IMR-90 (cell line): ENCODE measurements at regions not wholly inside any gene's neighbourhood (a gene's known extent, or its start where the extent isn't known, plus 50 kb on each side); places are given as distances from the start of the nearest gene placed in this dataset.

Source experiments
- ATAC-seq: fragments of 200-7000 bp; cut with Tn5 transposase; 2 replicates; pipeline ENCODE4 v1.9.1; 2020; ENCODE audit warnings: low read depth, mild to moderate bottlenecking, moderate library complexity
- BruUV-seq: library from RNA; stranded (reverse); fragments of 400-500 nt; replicated peaks from 2 replicates; lab custom pipeline; 2021; lab: Mats Ljungman, UMichigan
- CTCF ChIA-PET: fragments of 300-600 bp; formaldehyde crosslinking; extraction: SDS; loops from one replicate; lab custom pipeline; 2021; ENCODE audit warnings: antibody characterized with exemption; lab: Yijun Ruan, JAX
- POLR2A ChIA-PET: fragments of 300-600 bp; sonication (Branson Sonifier 250); formaldehyde crosslinking; loops from one replicate; lab custom pipeline; 2022; ENCODE audit warnings: antibody characterized with exemption; ENCODE audit not compliant: unreplicated experiment; lab: Charles Lee
- DNase-seq: peaks from one replicate; pipeline ENCODE4 v3.0.0; 2013
- H2AFZ ChIP-seq: replicated peaks from 2 replicates; pipeline ENCODE3; 2013; ENCODE audit warnings: low read length, mild to moderate bottlenecking; ENCODE audit not compliant: poor library complexity
- H2AK5ac ChIP-seq: 2 replicates; pipeline ENCODE4 v1.6.1; 2013; ENCODE audit warnings: low read depth, low read length, inconsistent platforms
- H2AK9ac ChIP-seq: replicated peaks from 2 replicates; pipeline ENCODE3; 2013; ENCODE audit warnings: mild to moderate bottlenecking, low read depth, low read length, moderate library complexity; ENCODE audit not compliant: poor library complexity
- H2BK120ac ChIP-seq: 2 replicates; pipeline ENCODE4 v1.6.1; 2013; ENCODE audit warnings: low read depth, low read length, inconsistent platforms
- H2BK15ac ChIP-seq: 3 replicates; pipeline ENCODE4 v1.6.1; 2013; ENCODE audit warnings: low read depth, low read length, inconsistent platforms
- H2BK20ac ChIP-seq: 2 replicates; pipeline ENCODE4 v1.6.1; 2013; ENCODE audit warnings: low read depth, mild to moderate bottlenecking, inconsistent platforms, low read length, moderate library complexity
- H2BK5ac ChIP-seq: 2 replicates; pipeline ENCODE4 v1.6.1; 2013; ENCODE audit warnings: mild to moderate bottlenecking, low read depth, low read length, inconsistent platforms; ENCODE audit not compliant: poor library complexity, severe bottlenecking
- H3K14ac ChIP-seq: replicated peaks from 2 replicates; pipeline ENCODE4 v1.6.1; 2013; ENCODE audit warnings: low read depth, low read length, inconsistent platforms
- H3K18ac ChIP-seq: 2 replicates; pipeline ENCODE4 v1.6.1; 2013; ENCODE audit warnings: low read depth, low read length, control low read depth
- H3K23ac ChIP-seq: 2 replicates; pipeline ENCODE4 v1.6.1; 2013; ENCODE audit warnings: low read depth, low read length, inconsistent platforms
- H3K27ac ChIP-seq: 2 replicates; pipeline ENCODE4 v1.5.1; 2013; ENCODE audit warnings: mild to moderate bottlenecking, control low read depth, low read length; ENCODE audit not compliant: insufficient read depth
- H3K27me3 ChIP-seq: 2 replicates; pipeline ENCODE4 v1.6.1; 2013; ENCODE audit warnings: low read length; ENCODE audit not compliant: control insufficient read depth, insufficient read depth
- H3K36me3 ChIP-seq: 2 replicates; pipeline ENCODE4 v1.6.1; 2013; ENCODE audit warnings: low read length, mixed read lengths; ENCODE audit not compliant: control insufficient read depth, insufficient read depth
- H3K4ac ChIP-seq: 2 replicates; pipeline ENCODE4 v1.6.1; 2013; ENCODE audit warnings: low read depth, low read length, inconsistent platforms
- H3K4me1 ChIP-seq: 2 replicates; pipeline ENCODE4 v1.6.1; 2013; ENCODE audit warnings: low read length, mixed read lengths; ENCODE audit not compliant: control insufficient read depth, insufficient read depth
- H3K4me2 ChIP-seq: 2 replicates; pipeline ENCODE4 v1.6.1; 2013; ENCODE audit warnings: low read depth, mild to moderate bottlenecking, control low read depth, low read length, moderate library complexity
- H3K4me3 ChIP-seq: 2 replicates; pipeline ENCODE4 v1.5.1; 2013; ENCODE audit warnings: low read depth, mild to moderate bottlenecking, control low read depth, low read length, moderate library complexity; ENCODE audit not compliant: insufficient read depth
- H3K56ac ChIP-seq: 2 replicates; pipeline ENCODE4 v1.6.1; 2013; ENCODE audit warnings: low read length, inconsistent platforms; ENCODE audit not compliant: insufficient read depth; ENCODE audit errors: extremely low read depth
- H3K79me1 ChIP-seq, 2 experiments: 2 replicates each; pipeline ENCODE4 v1.6.1; 2013; ENCODE audit warnings: low read length in 2 of 2, inconsistent platforms in 1 of 2, low read depth in 1 of 2
- H3K9ac ChIP-seq: 2 replicates; pipeline ENCODE4 v1.6.1; 2013; ENCODE audit warnings: low read depth, low read length, control low read depth
- H3K9me1 ChIP-seq: 2 replicates; pipeline ENCODE4 v1.6.1; 2013; ENCODE audit warnings: low read length, inconsistent platforms; ENCODE audit not compliant: insufficient read depth
- H3K9me3 ChIP-seq: 2 replicates; pipeline ENCODE4 v1.6.1; 2013; ENCODE audit warnings: low read length; ENCODE audit not compliant: control insufficient read depth, insufficient read depth
- H4K20me1 ChIP-seq: 2 replicates; pipeline ENCODE4 v1.6.1; 2013; ENCODE audit warnings: low read length, inconsistent platforms; ENCODE audit not compliant: insufficient read depth
- H4K5ac ChIP-seq: 2 replicates; pipeline ENCODE4 v1.6.1; 2013; ENCODE audit warnings: mild to moderate bottlenecking, low read depth, low read length, control low read depth
- H4K8ac ChIP-seq, 2 experiments: 2 replicates each; pipeline ENCODE4 v1.6.1; 2013; ENCODE audit warnings: low read depth in 2 of 2, low read length in 2 of 2, control low read depth in 1 of 2, inconsistent platforms in 1 of 2
- H4K91ac ChIP-seq: 2 replicates; pipeline ENCODE4 v1.6.1; 2013; ENCODE audit warnings: low read depth, low read length, inconsistent platforms; ENCODE audit not compliant: insufficient read depth
- BHLHE40 ChIP-seq: fragments of 150-350 bp; IDR thresholded peaks from 2 replicates; pipeline ENCODE4 v1.6.1; 2016; ENCODE audit warnings: mild to moderate bottlenecking, low read depth, low read length
- CEBPB ChIP-seq: IDR thresholded peaks from 2 replicates; pipeline ENCODE4 v1.6.1; 2012; ENCODE audit warnings: low read depth, low read length, improper control_type of control experiment
- CTCF ChIP-seq: conservative IDR thresholded peaks from 2 replicates; pipeline ENCODE4 v1.5.1; 2012; ENCODE audit warnings: mild to moderate bottlenecking, low read depth, low read length, improper control_type of control experiment
- MXI1 ChIP-seq: IDR thresholded peaks from 2 replicates; pipeline ENCODE4 v1.6.1; 2012; ENCODE audit warnings: low read depth, mild to moderate bottlenecking, low read length, moderate library complexity, borderline replicate concordance
- NFE2L2 ChIP-seq: fragments of 150-350 bp; IDR thresholded peaks from 2 replicates; pipeline ENCODE4 v1.6.1; 2016; ENCODE audit warnings: low read depth, mild to moderate bottlenecking, low read length
- RAD21 ChIP-seq: IDR thresholded peaks from 2 replicates; pipeline ENCODE4 v1.6.1; 2012; ENCODE audit warnings: low read length, improper control_type of control experiment
- SMC3 ChIP-seq: fragments of 150-350 bp; IDR thresholded peaks from 2 replicates; pipeline ENCODE4 v1.6.1; 2016; ENCODE audit warnings: low read depth, mild to moderate bottlenecking, antibody characterized with exemption, low read length, moderate library complexity
- USF2 ChIP-seq: fragments of 150-350 bp; IDR thresholded peaks from 2 replicates; pipeline ENCODE4 v1.6.1; 2017; ENCODE audit warnings: mild to moderate bottlenecking, antibody characterized with exemption, low read length, low read depth
- WGBS, 2 experiments: methylation state at CpG; one replicate each; pipeline versions ENCODE4 v1.1.5 to v1.1.7; 2013; ENCODE audit warnings: missing lambda C conversion rate in 2 of 2; ENCODE audit not compliant: insufficient read length in 1 of 2; ENCODE audit errors: extremely low coverage in 2 of 2; 5-methylcytosine and 5-hydroxymethylcytosine counted together
- dilution Hi-C: fragments of 300-500 bp; cut with HindIII; formaldehyde crosslinking; loops from one replicate; pipeline ENCODE4 v1.14.3; 2018; ENCODE audit warnings: low sequenced_read_pairs; ENCODE audit not compliant: unreplicated experiment
- in situ Hi-C: fragments of 300-500 bp; cut with MboI; formaldehyde crosslinking; loops from 3 replicates; pipeline ENCODE4 v1.14.3; 2019; ENCODE audit warnings: low sequenced_read_pairs, inconsistent platforms, mixed read lengths
- intact Hi-C: fragments of 100-400 bp; cut with micrococcal nuclease; formaldehyde crosslinking; loops from 2 replicates; pipeline ENCODE4 v1.10.0; 2022

- H2AFZ ChIP-seq: no peak overlapping the region
- H3K4me3 ChIP-seq: no peak overlapping the region
- no peak overlapping the region for H3K4me2 ChIP-seq
- H3K9me1 ChIP-seq: no peaks in the 10 kb centered on the region
- no peak overlapping the region for H4K91ac ChIP-seq
- H3K27me3 ChIP-seq: no peaks in the 10 kb centered on the region
- H3K18ac ChIP-seq: no peak overlapping the region
- peak; percentile 67 for TF ChIP-seq USF2
- TF ChIP-seq CTCF: peak; percentile 61
- TF ChIP-seq MXI1: no peak
- peak; percentile 73 for TF ChIP-seq RAD21
- TF ChIP-seq BHLHE40: peak; percentile 48; the same call in 1 of the 2 replicates
- TF ChIP-seq CEBPB: no peak
- TF ChIP-seq NFE2L2: no peak
- peak; percentile 64 for TF ChIP-seq SMC3
- ChIA-PET CTCF (interaction anchor here (0.5 to 1.7 kb wide), 7 partner anchors 11 to 192 kb away, joined by 3 to 16 read pairs (median 3); no protein-coding TSS in a partner anchor), POLR2A (no interaction called here)
- no peaks in the 10 kb centered on the region for H3K36me3 ChIP-seq
- BruUV-seq: no TSS peak
- no peaks in the 10 kb centered on the region for H3K79me1 ChIP-seq
- H2AK5ac ChIP-seq: no peak overlapping the region
- peaks cover 2% of the 10 kb centered on the region; the same call in 1 of the 2 replicates for H3K4me1 ChIP-seq
- ATAC-seq (peak; percentile 76), DNase-seq (peak; percentile 86)
- no peak overlapping the region for H4K8ac ChIP-seq
- H3K9me3 ChIP-seq: peaks cover 5% of the 10 kb centered on the region; the same call in 1 of the 2 replicates
- dilution Hi-C loops: no loop called here
- H3K14ac ChIP-seq: no peak overlapping the region
- no peak overlapping the region for H2AK9ac ChIP-seq
- H3K56ac ChIP-seq: no peak overlapping the region
- H4K5ac ChIP-seq: no peak overlapping the region
- no peak overlapping the region for H3K9ac ChIP-seq
- H4K20me1 ChIP-seq: no peaks in the 10 kb centered on the region
- H2BK5ac ChIP-seq: peak overlapping the region; percentile 19
- no peak overlapping the region for H3K23ac ChIP-seq
- peak overlapping the region; percentile 53; the same call in 1 of the 3 replicates for H2BK15ac ChIP-seq
- H3K27ac ChIP-seq: no peak overlapping the region
- in situ Hi-C loops: loop anchor here (10.0 kb wide), 1 partner anchor 199 kb away; no protein-coding TSS in a partner anchor
- intact Hi-C loops: no loop called here
- peak overlapping the region; percentile 48; the same call in 1 of the 2 replicates for H2BK120ac ChIP-seq
- no CpG with 5 or more reads among the region's 4 CpGs for WGBS, 2 experiments
- H2BK20ac ChIP-seq: no peak overlapping the region
- 0 out of 2 replicates have a peak overlapping the region, but pooled peaks have one; percentile 35 for H3K4ac ChIP-seq
Measured at GRCh38 chr12:127485528-127485927, 781.4 kb upstream of the TMEM132C start.
